GM18858 (cell line): ENCODE measurements at regions not wholly inside any gene's neighbourhood (a gene's known extent, or its start where the extent isn't known, plus 50 kb on each side); places are given as distances from the start of the nearest gene placed in this dataset.

ENCODE experiments used
- ATAC-seq: cut with Tn5 transposase; IDR thresholded peaks from one replicate; pipeline ENCODE4 v1.9.1; 2021; ENCODE audit not compliant: unreplicated experiment

GRCh38 chr13:80671773-80672172 lies 330.8 kb upstream of the SPRY2 start:
- ATAC-seq, result no peak

DNA sequence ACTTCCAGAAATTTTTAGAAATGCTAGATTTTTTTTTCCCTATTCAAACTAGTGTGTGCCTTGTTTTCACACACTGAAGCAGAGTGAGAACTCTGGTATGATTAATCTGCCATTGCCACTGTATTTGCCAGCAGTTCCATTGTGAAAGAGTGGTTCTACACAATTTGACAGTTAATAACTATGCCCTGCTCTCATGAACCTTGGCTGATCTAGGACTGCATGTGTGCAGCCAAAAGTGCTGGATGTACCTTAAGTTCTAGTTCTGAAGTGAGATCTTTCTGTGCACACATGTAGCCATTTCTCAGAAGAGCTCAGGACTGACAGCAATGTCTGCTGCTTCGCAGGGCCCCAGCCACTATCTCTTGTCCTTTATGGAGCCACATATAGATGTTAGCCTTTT lies 328.2 kb upstream of the SPRY2 start:
- ATAC-seq, result no peak

DNA sequence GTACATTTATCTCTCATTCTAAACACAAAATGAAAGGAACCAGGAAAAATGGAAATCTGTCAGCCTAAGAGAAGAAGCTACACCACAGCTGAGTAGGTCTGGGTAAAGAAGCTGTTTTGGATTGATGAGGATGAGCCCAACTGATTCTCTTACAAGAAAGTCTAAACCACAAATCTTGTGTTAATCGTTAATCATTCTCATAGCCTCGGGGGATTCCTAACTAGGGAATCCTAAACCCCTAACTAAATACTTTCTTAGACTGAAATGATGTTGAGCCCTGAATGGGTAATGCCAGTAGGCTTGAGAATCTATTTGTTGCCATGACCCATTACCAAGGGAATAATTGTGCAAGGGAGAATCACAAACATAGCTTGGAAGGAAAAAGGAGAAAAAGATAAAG lies 327.5 kb upstream of the SPRY2 start:
- no peak for ATAC-seq

DNA sequence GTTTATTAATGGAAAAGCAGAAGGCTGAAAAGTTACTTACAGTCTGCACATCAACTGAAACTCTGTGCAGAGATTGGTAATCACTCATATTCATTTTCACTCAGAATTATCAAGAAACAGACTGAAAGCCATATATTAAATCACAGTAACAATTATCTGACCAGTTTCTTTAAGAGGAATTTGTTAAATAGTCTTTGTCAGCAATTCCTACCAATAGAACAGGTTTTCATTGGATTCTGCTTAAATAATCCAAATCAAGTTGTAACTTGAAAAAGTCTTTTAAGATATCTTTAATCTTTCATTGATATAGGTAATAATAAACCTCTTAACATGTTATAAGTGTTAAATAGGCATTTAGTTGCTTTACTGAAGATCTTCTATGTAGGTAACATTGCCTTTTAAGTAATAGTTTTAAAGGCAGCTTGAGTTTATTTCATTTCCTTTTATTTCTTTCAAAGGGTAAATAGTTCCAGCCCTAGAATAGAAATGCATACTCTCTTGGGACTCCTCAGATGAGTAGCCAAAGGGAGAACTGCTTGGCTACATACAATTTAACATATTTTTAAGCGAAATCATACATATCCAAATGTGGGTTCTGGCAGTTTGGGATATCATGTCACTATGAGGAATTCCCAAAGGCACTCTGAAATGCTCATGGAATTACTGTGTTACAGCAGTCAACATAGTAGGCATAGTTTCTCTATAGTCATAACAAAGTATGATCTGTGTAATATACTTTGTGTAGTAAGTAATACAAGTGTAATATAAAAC lies 326.0 kb upstream of the SPRY2 start:
- ATAC-seq, result no peak

GRCh38 chr13:80665792-80666333 lies 324.9 kb upstream of the SPRY2 start:
- no peak for ATAC-seq

DNA sequence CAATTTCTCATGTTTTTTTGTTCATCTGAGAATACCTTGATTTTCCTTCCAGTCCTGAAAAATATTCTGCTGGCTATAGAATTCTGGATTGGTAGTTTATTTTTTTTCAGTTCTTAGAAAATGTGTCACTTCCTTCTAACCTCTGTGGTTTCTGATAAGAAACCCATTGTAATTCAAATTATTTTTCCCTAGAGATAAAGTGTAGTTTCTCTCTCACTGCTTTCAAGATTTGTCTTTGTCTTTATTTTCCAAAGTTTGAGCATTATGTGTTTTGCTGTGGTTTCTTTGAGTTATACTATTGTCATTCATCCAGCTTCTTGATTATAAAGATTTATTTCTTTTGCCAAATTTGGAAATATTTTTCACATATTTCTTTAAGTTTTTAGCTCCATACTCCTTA lies 324.0 kb upstream of the SPRY2 start:
- ATAC-seq, result no peak

- no peak for ATAC-seq
Measured at GRCh38 chr13:80663788-80664187, 322.9 kb upstream of the SPRY2 start.

- no peak for ATAC-seq
Measured at GRCh38 chr13:80658705-80659104, 317.8 kb upstream of the SPRY2 start.

- no peak for ATAC-seq
Measured at GRCh38 chr13:80656512-80656904, 315.6 kb upstream of the SPRY2 start.

GRCh38 chr13:80655778-80656511 lies 315.0 kb upstream of the SPRY2 start:
- no peak for ATAC-seq

DNA sequence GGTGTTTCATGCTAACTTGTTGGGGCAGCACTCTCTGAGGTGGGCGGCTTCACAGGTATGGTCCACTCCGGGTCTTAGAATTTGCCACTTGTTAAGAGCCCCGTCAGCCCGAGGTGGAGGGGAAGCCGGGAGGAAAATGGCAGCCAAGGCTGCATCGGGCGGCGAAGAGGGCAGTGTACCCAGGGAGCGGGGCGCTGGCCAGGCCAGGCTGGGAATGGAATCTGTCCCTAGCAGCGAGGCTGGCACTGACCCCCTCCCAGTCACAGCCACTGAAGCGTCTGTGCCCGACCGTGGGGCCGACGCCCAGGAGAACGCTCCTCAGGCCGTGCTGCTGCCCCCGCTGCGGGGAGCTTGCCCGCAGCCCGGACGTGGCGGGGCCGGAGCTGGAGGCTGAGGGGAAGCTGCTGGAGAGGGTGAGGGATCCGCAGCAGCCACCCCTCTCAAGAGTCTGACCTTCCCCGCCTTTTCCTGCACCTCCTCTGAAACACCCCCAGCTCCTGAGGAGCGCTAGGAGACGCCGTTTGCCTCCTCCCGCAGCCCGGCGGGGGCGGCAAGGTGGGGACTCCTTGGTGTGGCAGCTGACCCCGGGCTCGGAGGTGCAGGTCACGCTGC lies 313.8 kb upstream of the SPRY2 start:
- ATAC-seq, result no peak

DNA sequence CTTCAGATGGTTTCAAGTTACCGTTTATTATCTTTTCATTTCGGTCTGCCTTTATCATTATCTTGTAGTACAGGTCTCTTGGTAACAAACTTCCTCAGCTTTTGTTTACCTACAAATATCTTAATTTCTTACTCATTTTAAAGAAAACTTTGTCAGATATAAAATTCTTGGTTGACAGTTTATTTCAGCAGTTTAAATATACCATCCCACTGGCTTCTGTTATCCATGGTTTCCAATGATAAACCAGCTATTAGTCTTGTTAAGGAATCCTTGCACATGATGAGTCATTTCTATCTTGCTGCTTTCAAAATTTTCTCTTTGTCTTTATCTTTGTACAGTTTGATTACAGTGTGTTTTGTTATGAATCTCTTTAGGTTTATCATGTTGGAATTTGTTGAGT lies 308.3 kb upstream of the SPRY2 start:
- no peak for ATAC-seq

GRCh38 chr13:80642641-80643040 lies 301.7 kb upstream of the SPRY2 start:
- no peak for ATAC-seq

DNA sequence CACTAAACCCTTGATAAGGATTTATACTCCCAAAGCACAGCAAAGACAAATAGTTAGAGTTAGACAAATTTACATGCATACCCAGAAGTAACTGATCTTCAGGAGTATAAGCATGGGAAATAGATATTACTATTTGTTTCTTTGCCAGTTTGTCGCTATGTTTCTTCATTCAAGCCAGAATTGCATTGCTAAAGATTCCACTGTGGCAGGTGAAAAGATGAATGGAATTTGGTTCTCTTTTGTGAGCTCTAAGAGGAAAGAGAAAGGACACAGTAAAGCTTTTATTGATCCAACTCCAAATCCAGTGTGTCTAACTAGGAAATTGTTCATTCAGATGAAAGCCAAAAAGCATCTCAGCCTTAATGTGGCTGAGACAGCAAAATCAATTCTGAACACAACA lies 292.3 kb upstream of the SPRY2 start:
- no peak for ATAC-seq

GRCh38 chr13:80630685-80631121 lies 289.8 kb upstream of the SPRY2 start:
- no peak for ATAC-seq

DNA sequence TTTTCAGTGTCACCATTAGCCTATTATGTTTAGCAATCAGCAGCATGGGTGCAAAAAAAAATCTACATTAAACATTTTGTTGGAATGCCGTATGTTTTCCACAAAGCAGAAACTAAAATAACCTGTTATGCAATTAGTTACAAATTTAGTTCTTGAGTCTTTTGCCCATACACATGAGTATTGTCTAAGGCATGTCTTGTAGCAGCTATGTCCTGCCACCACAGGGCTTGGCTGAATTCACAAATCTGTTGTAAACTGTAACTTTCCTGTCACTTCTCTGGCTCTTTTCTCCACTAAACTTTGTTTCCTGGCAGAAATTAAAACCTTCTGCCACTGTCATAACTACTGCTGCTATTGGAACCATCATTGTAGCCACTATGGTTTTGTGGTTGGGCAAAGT lies 277.9 kb upstream of the SPRY2 start:
- ATAC-seq, result no peak

DNA sequence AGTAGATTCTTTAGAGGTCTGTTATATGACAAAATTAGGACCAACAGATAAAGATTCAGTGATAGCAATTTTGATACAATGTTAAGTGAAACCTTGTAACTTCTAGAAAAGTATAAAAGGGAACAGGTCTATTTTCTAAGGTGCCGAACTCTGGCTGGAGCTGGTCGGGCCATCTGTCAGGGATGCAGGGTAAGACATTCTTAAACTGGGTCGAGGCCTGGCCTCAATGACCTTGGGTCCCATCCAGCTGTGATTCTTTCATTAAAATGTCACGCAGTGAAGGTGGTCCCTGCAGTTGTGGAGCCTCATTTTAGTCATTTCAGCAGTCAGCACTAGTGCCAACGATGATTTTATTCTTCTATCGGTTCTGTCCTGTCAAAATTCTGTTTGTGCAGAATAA lies 271.9 kb upstream of the SPRY2 start:
- no peak for ATAC-seq

GRCh38 chr13:80611310-80611709 lies 270.4 kb upstream of the SPRY2 start:
- ATAC-seq, result no peak

DNA sequence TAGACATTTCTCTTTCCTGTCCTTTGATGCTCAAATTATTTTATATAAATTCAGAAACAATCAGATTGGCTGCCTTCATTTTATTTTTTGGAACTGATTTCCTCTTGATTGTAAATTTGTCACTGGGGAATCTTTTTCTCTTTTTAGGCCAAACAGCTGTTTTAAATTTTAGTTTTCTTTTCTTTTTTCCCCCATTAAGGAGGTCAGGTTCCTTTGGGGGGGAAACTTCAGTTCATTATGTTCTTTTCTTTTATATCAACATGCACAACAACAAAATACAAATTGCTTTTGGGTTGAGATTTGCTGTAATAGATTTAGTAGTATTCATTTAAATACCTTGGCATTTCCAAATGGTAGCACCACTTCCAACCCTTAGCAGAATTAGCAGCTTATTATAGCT lies 264.8 kb upstream of the SPRY2 start:
- no peak for ATAC-seq

GRCh38 chr13:80605011-80605410 lies 264.1 kb upstream of the SPRY2 start:
- no peak for ATAC-seq

DNA sequence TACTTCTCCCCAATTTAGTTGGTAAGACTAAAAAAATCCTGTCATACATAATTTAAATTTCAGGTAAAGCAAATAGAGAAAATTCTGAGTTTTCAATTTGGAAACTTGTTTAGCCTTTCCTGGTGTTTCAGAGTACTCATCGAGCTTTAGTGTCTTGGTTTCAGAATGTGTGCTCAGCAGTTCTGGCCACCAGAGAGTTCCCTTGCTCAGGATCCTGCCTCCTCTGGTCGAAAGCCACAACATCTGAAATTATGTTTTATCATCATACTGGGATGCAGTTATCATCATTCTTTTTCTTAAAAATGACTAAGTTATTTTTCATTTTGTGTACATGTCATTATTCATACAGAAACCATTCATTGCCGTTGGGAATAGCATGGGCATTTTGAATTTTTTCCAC lies 263.2 kb upstream of the SPRY2 start:
- no peak for ATAC-seq

GRCh38 chr13:80603351-80603750 lies 262.4 kb upstream of the SPRY2 start:
- no peak for ATAC-seq
